ENCODE measurements at regions not wholly inside any gene's neighbourhood (a gene's known extent, or its start where the extent isn't known, plus 50 kb on each side); places are given as distances from the start of the nearest gene placed in this dataset.

DNA sequence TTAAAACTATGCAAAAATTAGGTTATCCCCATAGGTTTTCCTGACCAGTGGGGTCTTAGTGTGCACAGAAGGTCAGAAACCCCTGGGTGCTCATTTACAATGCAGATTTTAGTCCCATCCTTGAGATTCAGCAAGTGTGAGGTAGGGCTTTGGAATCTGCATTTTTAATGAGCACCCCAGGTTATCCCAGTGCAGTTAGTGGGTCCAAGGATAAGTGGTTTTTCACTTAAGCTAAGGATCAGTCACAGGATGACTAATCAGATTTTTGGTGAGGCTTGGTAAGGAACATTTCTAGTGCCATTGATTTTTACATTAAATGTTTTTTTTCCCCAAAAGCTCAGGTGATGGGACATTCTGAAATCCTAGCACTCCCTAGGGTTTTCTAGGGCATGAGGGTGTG is 50.7 kb upstream of the MGAT5 start:
- DNase-seq (ENCODE audit: low spot score) = no peak

Measured in CD4-positive, alpha-beta T cell treated with Interleukin-2 at 100 ng/mL for 4 hours (primary cell).